GM12891 (cell line): ENCODE measurements at regions not wholly inside any gene's neighbourhood (a gene's known extent, or its start where the extent isn't known, plus 50 kb on each side); places are given as distances from the start of the nearest gene placed in this dataset.

Source experiments
- DNase-seq: peaks from one replicate; pipeline ENCODE4 v3.0.0; 2011; ENCODE audit warnings: low spot score; ENCODE audit not compliant: insufficient read length
- FAIRE-seq: peaks from 2 replicates; lab custom pipeline; 2011; peaks lifted over from hg19 to GRCh38; lab: Jason Lieb, UNC
- PAX5 ChIP-seq: IDR thresholded peaks from 2 replicates; pipeline ENCODE4 v1.6.1; 2011; ENCODE audit warnings: low read length, moderate library complexity, mild to moderate bottlenecking; ENCODE audit not compliant: insufficient read depth, severe bottlenecking
- POLR2A ChIP-seq: IDR thresholded peaks from 2 replicates; pipeline ENCODE4 v1.6.1; 2011; ENCODE audit warnings: low read depth, low read length, control low read depth
- POLR2AphosphoS5 ChIP-seq: IDR thresholded peaks from 2 replicates; pipeline ENCODE4 v1.6.1; 2011; ENCODE audit warnings: low read depth, low read length, control low read depth
- POU2F2 ChIP-seq: IDR thresholded peaks from 2 replicates; pipeline ENCODE4 v1.6.1; 2011; ENCODE audit warnings: low read depth, mild to moderate bottlenecking, control low read depth, low read length, moderate library complexity
- SPI1 ChIP-seq: IDR thresholded peaks from 2 replicates; pipeline ENCODE4 v1.6.1; 2011; ENCODE audit warnings: low read depth, low read length, control low read depth
- TAF1 ChIP-seq: IDR thresholded peaks from 2 replicates; pipeline ENCODE4 v1.6.1; 2011; ENCODE audit warnings: low read depth, low read length, control low read depth

GRCh38 chr12:76202621-76203020, 118.1 kb upstream of the NAP1L1 start:
- no peak for FAIRE-seq
- TF ChIP-seq PAX5 (no peak), SPI1 (no peak), POLR2AphosphoS5 (no peak), POLR2A (no peak), POU2F2 (no peak), TAF1 (no peak)

GRCh38 chr12:76201758-76202157, 117.3 kb upstream of the NAP1L1 start:
- DNase-seq: no peak
- FAIRE-seq: no peak

More at GRCh38 chr12:76202621-76203020, 118.1 kb upstream of the NAP1L1 start:
- DNase-seq: no peak

GRCh38 chr12:76201316-76201715, 116.8 kb upstream of the NAP1L1 start:
- DNase-seq (no peak), FAIRE-seq (peak; percentile 41)
- TF ChIP-seq SPI1 (no peak), POU2F2 (no peak)

More at GRCh38 chr12:76201758-76202157, 117.3 kb upstream of the NAP1L1 start:
- no peak for TF ChIP-seq POLR2AphosphoS5
- TF ChIP-seq TAF1: no peak
- TF ChIP-seq PAX5: no peak
- no peak for TF ChIP-seq POU2F2
- TF ChIP-seq POLR2A: no peak
- no peak for TF ChIP-seq SPI1

- TF ChIP-seq POLR2A (no peak), SPI1 (no peak), POLR2AphosphoS5 (no peak), TAF1 (no peak), POU2F2 (no peak), PAX5 (no peak)
- FAIRE-seq (no peak), DNase-seq (no peak)
These were observed 115.3 kb upstream of the NAP1L1 start for GRCh38 chr12:76199808-76200207.

- DNase-seq: no peak
- TF ChIP-seq POU2F2 (no peak), POLR2AphosphoS5 (no peak), SPI1 (no peak), POLR2A (no peak), TAF1 (no peak), PAX5 (no peak)
- FAIRE-seq: no peak
These were observed 114.4 kb upstream of the NAP1L1 start for GRCh38 chr12:76198839-76199238.

GRCh38 chr12:76197283-76197682, 112.8 kb upstream of the NAP1L1 start:
- no peak for DNase-seq
- TF ChIP-seq TAF1: no peak
- TF ChIP-seq POLR2A: no peak
- TF ChIP-seq POLR2AphosphoS5: no peak
- TF ChIP-seq PAX5: no peak
- TF ChIP-seq POU2F2: no peak
- TF ChIP-seq SPI1: no peak
- no peak for FAIRE-seq

- DNase-seq: no peak
- TF ChIP-seq TAF1 (no peak), POU2F2 (no peak), POLR2AphosphoS5 (no peak), SPI1 (no peak), POLR2A (no peak), PAX5 (no peak)
- no peak for FAIRE-seq
These were observed 111.4 kb upstream of the NAP1L1 start for GRCh38 chr12:76195920-76196319.

GRCh38 chr12:76194724-76195123, 110.2 kb upstream of the NAP1L1 start:
- no peak for FAIRE-seq
- TF ChIP-seq PAX5 (no peak), POU2F2 (no peak), POLR2AphosphoS5 (no peak)
- no peak for DNase-seq

- TF ChIP-seq PAX5 (no peak), SPI1 (peak; percentile 19; the same call in 1 of the 2 replicates)
- DNase-seq (no peak), FAIRE-seq (no peak)
These were observed 109.5 kb upstream of the NAP1L1 start for GRCh38 chr12:76193961-76194360.

- TF ChIP-seq POLR2AphosphoS5 (no peak), POU2F2 (no peak), TAF1 (no peak), PAX5 (no peak), POLR2A (no peak), SPI1 (peak; percentile 70)
- FAIRE-seq (peak; percentile 23), DNase-seq (no peak)
These were observed 107.9 kb upstream of the NAP1L1 start for GRCh38 chr12:76192416-76192815.

GRCh38 chr12:76190299-76190698, 105.8 kb upstream of the NAP1L1 start:
- FAIRE-seq (no peak), DNase-seq (no peak)
- no peak for TF ChIP-seq PAX5
- no peak for TF ChIP-seq POLR2AphosphoS5
- no peak for TF ChIP-seq SPI1
- no peak for TF ChIP-seq POU2F2
- TF ChIP-seq TAF1: no peak
- no peak for TF ChIP-seq POLR2A
